ENCODE measurements at regions not wholly inside any gene's neighbourhood (a gene's known extent, or its start where the extent isn't known, plus 50 kb on each side); places are given as distances from the start of the nearest gene placed in this dataset.

- Histone ChIP-seq H3K36me3 (ENCODE audit: insufficient read depth, low read length) (no peaks in the 10 kb centered on the region), H3K9me3 (ENCODE audit: control insufficient read depth in 1 of 2, low read length in 2 of 2) (no peaks in the 10 kb centered on the region), H3K27me3 (ENCODE audit: insufficient read depth, low read length) (no peaks in the 10 kb centered on the region), H3K27ac (ENCODE audit: low read depth, low read length) (no peak overlapping the region), H3K4me3 (ENCODE audit: low read length in 2 of 2) (no peak overlapping the region), H3K4me1 (ENCODE audit: insufficient read depth, low read length) (peaks cover 42% of the 10 kb centered on the region)
- DNase-seq, result no peak
- Mint-ChIP-seq H3K9me3 (no peaks in the 10 kb centered on the region), H3K27ac (peak overlapping the region in 1 of 7 donors; percentile 22), H3K27me3 (no peaks in the 10 kb centered on the region), H3K36me3 (peaks cover 3 to 14% of the 10 kb centered on the region in 2 donors), H3K4me1 (peaks cover 30 to 46% (median 35%) of the 10 kb centered on the region in 4 donors), H3K4me3 (no peak overlapping the region)
- ChIA-PET POLR2A (ENCODE audit: partially characterized antibody) (interaction anchor here (1.2 kb wide), 1 partner anchor 18 kb away, joined by 3 read pairs; no protein-coding TSS in a partner anchor), CTCF (ENCODE audit: partially characterized antibody) (no interaction called here)
- intact Hi-C loops (cut with micrococcal nuclease), result no loop called here
These were observed 213.9 kb upstream of the ITGA4 start for GRCh38 chr2:181243319-181243718.

GRCh38 chr2:181250691-181251090 lies 206.5 kb upstream of the ITGA4 start:
- no peaks in the 10 kb centered on the region for H3K9me3 Mint-ChIP-seq
- H3K4me1 Mint-ChIP-seq, result peaks cover 12 to 16% (median 13%) of the 10 kb centered on the region in 4 donors
- no peaks in the 10 kb centered on the region for H3K27me3 ChIP-seq (ENCODE audit: insufficient read depth, low read length)
- peaks cover 5 to 28% of the 10 kb centered on the region in 2 donors for H3K36me3 Mint-ChIP-seq
- H3K27ac ChIP-seq (ENCODE audit: low read depth, low read length), result no peak overlapping the region
- no peak for DNase-seq
- intact Hi-C loops (cut with micrococcal nuclease), result loop anchor here (5.0 kb wide), 1 partner anchor 42 kb away; no protein-coding TSS in a partner anchor
- H3K27me3 Mint-ChIP-seq, result no peaks in the 10 kb centered on the region
- peaks cover 7% of the 10 kb centered on the region for H3K4me1 ChIP-seq (ENCODE audit: insufficient read depth, low read length)
- CTCF ChIA-PET (ENCODE audit: partially characterized antibody), result no interaction called here
- no peak overlapping the region for H3K4me3 Mint-ChIP-seq
- no peak overlapping the region for H3K4me3 ChIP-seq (ENCODE audit: low read length in 2 of 2)
- H3K9me3 ChIP-seq (ENCODE audit: control insufficient read depth in 1 of 2, low read length in 2 of 2), result no peaks in the 10 kb centered on the region
- no peaks in the 10 kb centered on the region for H3K36me3 ChIP-seq (ENCODE audit: insufficient read depth, low read length)
- H3K27ac Mint-ChIP-seq, result no peak overlapping the region
- POLR2A ChIA-PET (ENCODE audit: partially characterized antibody), result no interaction called here

GRCh38 chr2:181252262-181253148 lies 204.7 kb upstream of the ITGA4 start:
- Mint-ChIP-seq H3K36me3 (peaks cover 5 to 26% of the 10 kb centered on the region in 2 donors), H3K27me3 (no peaks in the 10 kb centered on the region), H3K27ac (peak overlapping the region in 2 of 7 donors; percentile 3 to 52), H3K9me3 (no peaks in the 10 kb centered on the region), H3K4me3 (peak overlapping the region in 1 of 8 donors; percentile 29), H3K4me1 (peaks cover 10 to 16% (median 13%) of the 10 kb centered on the region in 4 donors)
- H3K27ac ChIP-seq (ENCODE audit: low read depth, low read length), result no peak overlapping the region
- H3K27me3 ChIP-seq (ENCODE audit: insufficient read depth, low read length), result no peaks in the 10 kb centered on the region
- CTCF ChIA-PET (ENCODE audit: partially characterized antibody), result no interaction called here
- POLR2A ChIA-PET (ENCODE audit: partially characterized antibody), result no interaction called here
- no peaks in the 10 kb centered on the region for H3K9me3 ChIP-seq (ENCODE audit: control insufficient read depth in 1 of 2, low read length in 2 of 2)
- no peaks in the 10 kb centered on the region for H3K36me3 ChIP-seq (ENCODE audit: insufficient read depth, low read length)
- DNase-seq, result no peak
- peaks cover 7% of the 10 kb centered on the region for H3K4me1 ChIP-seq (ENCODE audit: insufficient read depth, low read length)
- H3K4me3 ChIP-seq (ENCODE audit: low read length in 2 of 2), result no peak overlapping the region
- intact Hi-C loops (cut with micrococcal nuclease), result loop anchor here (5.0 kb wide), 1 partner anchor 40 kb away; no protein-coding TSS in a partner anchor

- Histone ChIP-seq H3K4me1 (ENCODE audit: insufficient read depth, low read length) (peaks cover 7% of the 10 kb centered on the region), H3K27ac (ENCODE audit: low read depth, low read length) (no peak overlapping the region), H3K9me3 (ENCODE audit: control insufficient read depth in 1 of 2, low read length in 2 of 2) (no peaks in the 10 kb centered on the region), H3K4me3 (ENCODE audit: low read length in 2 of 2) (no peak overlapping the region), H3K27me3 (ENCODE audit: insufficient read depth, low read length) (no peaks in the 10 kb centered on the region), H3K36me3 (ENCODE audit: insufficient read depth, low read length) (no peaks in the 10 kb centered on the region)
- POLR2A ChIA-PET (ENCODE audit: partially characterized antibody), result no interaction called here
- Mint-ChIP-seq H3K36me3 (peaks cover 5 to 22% of the 10 kb centered on the region in 2 donors), H3K4me1 (peaks cover 12 to 16% (median 13%) of the 10 kb centered on the region in 4 donors), H3K27ac (peak overlapping the region in 1 of 7 donors; percentile 24), H3K27me3 (no peaks in the 10 kb centered on the region), H3K9me3 (no peaks in the 10 kb centered on the region), H3K4me3 (peak overlapping the region in 1 of 8 donors; percentile 55)
- CTCF ChIA-PET (ENCODE audit: partially characterized antibody), result no interaction called here
- intact Hi-C loops (cut with micrococcal nuclease), result loop anchor here (5.0 kb wide), 1 partner anchor 39 kb away; no protein-coding TSS in a partner anchor
- no peak for DNase-seq
These were observed 203.7 kb upstream of the ITGA4 start for GRCh38 chr2:181253438-181253837.

GRCh38 chr2:181255651-181256050 lies 201.5 kb upstream of the ITGA4 start:
- Histone ChIP-seq H3K27ac (ENCODE audit: low read depth, low read length) (no peak overlapping the region), H3K36me3 (ENCODE audit: insufficient read depth, low read length) (no peaks in the 10 kb centered on the region), H3K27me3 (ENCODE audit: insufficient read depth, low read length) (no peaks in the 10 kb centered on the region), H3K4me1 (ENCODE audit: insufficient read depth, low read length) (peaks cover 7% of the 10 kb centered on the region), H3K4me3 (ENCODE audit: low read length in 2 of 2) (no peak overlapping the region), H3K9me3 (ENCODE audit: control insufficient read depth in 1 of 2, low read length in 2 of 2) (no peaks in the 10 kb centered on the region)
- Mint-ChIP-seq H3K4me3 (no peak overlapping the region), H3K36me3 (peaks cover 5 to 22% of the 10 kb centered on the region in 2 donors), H3K27ac (no peak overlapping the region), H3K9me3 (peaks cover 0 to 1% (median 0%) of the 10 kb centered on the region in 8 donors), H3K27me3 (no peaks in the 10 kb centered on the region), H3K4me1 (peaks cover 12 to 16% (median 14%) of the 10 kb centered on the region in 4 donors)
- CTCF ChIA-PET (ENCODE audit: partially characterized antibody), result interaction anchor here (1.4 kb wide), 1 partner anchor 9 kb away, joined by 3 read pairs; no protein-coding TSS in a partner anchor
- intact Hi-C loops (cut with micrococcal nuclease), result no loop called here
- POLR2A ChIA-PET (ENCODE audit: partially characterized antibody), result interaction anchor here (0.8 to 1.0 kb wide), 2 partner anchors 20 to 275 kb away, joined by 3 read pairs; partner anchors contain the start of gene UBE2E3
- no peak for DNase-seq

GRCh38 chr2:181258720-181259119 lies 198.5 kb upstream of the ITGA4 start:
- Histone ChIP-seq H3K27me3 (ENCODE audit: insufficient read depth, low read length) (no peaks in the 10 kb centered on the region), H3K4me1 (ENCODE audit: insufficient read depth, low read length) (peaks cover 9% of the 10 kb centered on the region), H3K27ac (ENCODE audit: low read depth, low read length) (no peak overlapping the region), H3K36me3 (ENCODE audit: insufficient read depth, low read length) (no peaks in the 10 kb centered on the region), H3K9me3 (ENCODE audit: control insufficient read depth in 1 of 2, low read length in 2 of 2) (no peaks in the 10 kb centered on the region), H3K4me3 (ENCODE audit: low read length in 2 of 2) (no peak overlapping the region)
- no peak overlapping the region for H3K27ac Mint-ChIP-seq
- intact Hi-C loops (cut with micrococcal nuclease), result no loop called here
- CTCF ChIA-PET (ENCODE audit: partially characterized antibody), result no interaction called here
- peaks cover 0 to 1% (median 0%) of the 10 kb centered on the region in 8 donors for H3K9me3 Mint-ChIP-seq
- H3K4me3 Mint-ChIP-seq, result no peak overlapping the region
- POLR2A ChIA-PET (ENCODE audit: partially characterized antibody), result no interaction called here
- H3K27me3 Mint-ChIP-seq, result no peaks in the 10 kb centered on the region
- peaks cover 0 to 12% (median 11%) of the 10 kb centered on the region in 4 donors for H3K4me1 Mint-ChIP-seq
- peaks cover 0 to 10% of the 10 kb centered on the region in 2 donors for H3K36me3 Mint-ChIP-seq
- DNase-seq, result no peak

- Mint-ChIP-seq H3K27me3 (no peaks in the 10 kb centered on the region), H3K4me1 (peaks cover 11 to 23% (median 21%) of the 10 kb centered on the region in 4 donors), H3K36me3 (peaks cover 3 to 27% of the 10 kb centered on the region in 2 donors), H3K9me3 (peaks cover 0 to 3% (median under 1%) of the 10 kb centered on the region in 8 donors), H3K4me3 (no peak overlapping the region), H3K27ac (peak overlapping the region in 2 of 7 donors; percentile 8 to 66)
- ChIA-PET POLR2A (ENCODE audit: partially characterized antibody) (no interaction called here), CTCF (ENCODE audit: partially characterized antibody) (no interaction called here)
- Histone ChIP-seq H3K4me3 (ENCODE audit: low read length in 2 of 2) (no peak overlapping the region), H3K36me3 (ENCODE audit: insufficient read depth, low read length) (no peaks in the 10 kb centered on the region), H3K9me3 (ENCODE audit: control insufficient read depth in 1 of 2, low read length in 2 of 2) (no peaks in the 10 kb centered on the region), H3K27ac (ENCODE audit: low read depth, low read length) (no peak overlapping the region), H3K4me1 (ENCODE audit: insufficient read depth, low read length) (peaks cover 15% of the 10 kb centered on the region), H3K27me3 (ENCODE audit: insufficient read depth, low read length) (no peaks in the 10 kb centered on the region)
- no peak for DNase-seq
- intact Hi-C loops (cut with micrococcal nuclease), result no loop called here
These were observed 194.4 kb upstream of the ITGA4 start for GRCh38 chr2:181262782-181263181.

Data from CD4-positive, alpha-beta memory T cell (primary cell).